Bronchial epithelial cell (primary cell): ENCODE measurements at regions not wholly inside any gene's neighbourhood (a gene's known extent, or its start where the extent isn't known, plus 50 kb on each side); places are given as distances from the start of the nearest gene placed in this dataset.

Experiments used
- DNase-seq: peaks from one replicate; pipeline ENCODE4 v3.0.0-alpha.2; 2010; ENCODE audit warnings: low read depth
- FAIRE-seq: peaks from 2 replicates; lab custom pipeline; 2011; peaks lifted over from hg19 to GRCh38; lab: Jason Lieb, UNC
- H3K27me3 ChIP-seq: 2 replicates; pipeline ENCODE4 v1.5.1; 2011; ENCODE audit warnings: low read length; ENCODE audit not compliant: control insufficient read depth, insufficient read depth
- H3K36me3 ChIP-seq: 2 replicates; pipeline ENCODE4 v1.5.1; 2011; ENCODE audit warnings: low read length; ENCODE audit not compliant: control insufficient read depth, insufficient read depth
- H3K4me3 ChIP-seq: 2 replicates; pipeline ENCODE4 v1.5.1; 2011; ENCODE audit warnings: mild to moderate bottlenecking, low read depth, low read length, control low read depth
- CTCF ChIP-seq: IDR thresholded peaks from 2 replicates; pipeline ENCODE4 v1.5.1; 2011; ENCODE audit warnings: mild to moderate bottlenecking, moderate library complexity, low read length, control low read depth, inconsistent platforms; ENCODE audit not compliant: insufficient read depth, severe bottlenecking

GRCh38 chr13:55728247-55728646 is 1412.5 kb upstream of the PRR20A start:
- no peak for FAIRE-seq

GRCh38 chr13:55745828-55746227 is 1394.9 kb upstream of the PRR20A start:
- DNase-seq = no peak
- no peak overlapping the region for H3K4me3 ChIP-seq
- no peaks in the 10 kb centered on the region for H3K27me3 ChIP-seq
- FAIRE-seq = no peak
- TF ChIP-seq CTCF = no peak
- H3K36me3 ChIP-seq = no peaks in the 10 kb centered on the region

More at GRCh38 chr13:55728247-55728646, 1412.5 kb upstream of the PRR20A start:
- Histone ChIP-seq H3K4me3 (no peak overlapping the region), H3K27me3 (no peaks in the 10 kb centered on the region), H3K36me3 (no peaks in the 10 kb centered on the region)
- TF ChIP-seq CTCF = no peak
- DNase-seq = no peak

- Histone ChIP-seq H3K27me3 (no peaks in the 10 kb centered on the region), H3K36me3 (no peaks in the 10 kb centered on the region), H3K4me3 (no peak overlapping the region)
- TF ChIP-seq CTCF = no peak
- no peak for DNase-seq
- FAIRE-seq = peak; percentile 52
These were observed 1378.7 kb upstream of the PRR20A start for GRCh38 chr13:55761986-55762385.

GRCh38 chr13:55777612-55778011 is 1363.1 kb upstream of the PRR20A start:
- FAIRE-seq (no peak), DNase-seq (no peak)
- H3K4me3 ChIP-seq = no peak overlapping the region
- no peak for TF ChIP-seq CTCF
- H3K27me3 ChIP-seq = no peaks in the 10 kb centered on the region
- H3K36me3 ChIP-seq = no peaks in the 10 kb centered on the region

- H3K27me3 ChIP-seq = no peaks in the 10 kb centered on the region
- TF ChIP-seq CTCF = no peak
- DNase-seq (no peak), FAIRE-seq (no peak)
- no peak overlapping the region for H3K4me3 ChIP-seq
- H3K36me3 ChIP-seq = no peaks in the 10 kb centered on the region
These were observed 1356.9 kb upstream of the PRR20A start for GRCh38 chr13:55783841-55784240.

GRCh38 chr13:55788548-55788947 is 1352.2 kb upstream of the PRR20A start:
- FAIRE-seq = no peak
- H3K36me3 ChIP-seq = no peaks in the 10 kb centered on the region
- no peak for TF ChIP-seq CTCF
- no peaks in the 10 kb centered on the region for H3K27me3 ChIP-seq
- DNase-seq = no peak
- no peak overlapping the region for H3K4me3 ChIP-seq
